Spleen (tissue), 11 donors: ENCODE measurements at regions not wholly inside any gene's neighbourhood (a gene's known extent, or its start where the extent isn't known, plus 50 kb on each side); places are given as distances from the start of the nearest gene placed in this dataset.
A peak's percentile ranks its signal among the peaks of the same experiment; 100 is the strongest.

Experiments
- DNase-seq: peaks from one replicate; pipeline ENCODE4 v3.0.0-alpha.2; 2020
- H3K27ac ChIP-seq, 8 donors: fragments of 200-600 bp; sonication (generic) in 7 of 8; 1 replicate in 4 of 8; 2 replicates in 4 of 8; pipeline versions ENCODE4 v1.5.0 to v1.8.0; 2016 to 2021; ENCODE audit warnings: inconsistent platforms in 4 of 8, mild to moderate bottlenecking in 4 of 8, moderate library complexity in 1 of 8
- H3K27me3 ChIP-seq, 7 donors: fragments of 200-600 bp; sonication (generic) in 6 of 7; replicated peaks in 1 of 7; 1 replicate in 4 of 7; 2 replicates in 3 of 7; pipeline versions ENCODE4 v1.5.0 to v1.8.0; 2016 to 2021; ENCODE audit warnings: inconsistent platforms in 3 of 7, mild to moderate bottlenecking in 1 of 7
- H3K36me3 ChIP-seq, 6 donors: fragments of 200-600 bp; sonication (generic) in 5 of 6; 1 replicate in 4 of 6; 2 replicates in 2 of 6; pipeline versions ENCODE4 v1.5.0 to v1.8.0; 2016 to 2021; ENCODE audit warnings: inconsistent platforms in 2 of 6
- H3K4me1 ChIP-seq, 6 donors: fragments of 200-600 bp; sonication (generic) in 5 of 6; 1 replicate in 3 of 6; 2 replicates in 3 of 6; pipeline versions ENCODE4 v1.5.0 to v1.8.0; 2016 to 2021; ENCODE audit warnings: inconsistent platforms in 3 of 6
- H3K4me3 ChIP-seq, 8 donors: fragments of 200-600 bp; sonication (generic) in 7 of 8; 1 replicate in 4 of 8; 2 replicates in 4 of 8; pipeline versions ENCODE4 v1.5.0 to v1.8.0; 2016 to 2021; ENCODE audit warnings: inconsistent platforms in 4 of 8, mild to moderate bottlenecking in 4 of 8, moderate library complexity in 2 of 8
- H3K9me3 ChIP-seq, 8 donors: fragments of 200-600 bp; sonication (generic) in 7 of 8; 1 replicate in 4 of 8; 2 replicates in 4 of 8; pipeline versions ENCODE4 v1.5.0 to v1.8.0; 2016 to 2021; ENCODE audit warnings: inconsistent platforms in 4 of 8
- CTCF ChIP-seq, 11 experiments: fragments of 200-600 bp in 7 of 11; fragments of 450-650 bp in 4 of 11; sonication (generic) in 4 of 11; IDR thresholded peaks in 8 of 11; conservative IDR thresholded peaks in 3 of 11; 1 replicate in 7 of 11; 2 replicates in 4 of 11; pipeline versions ENCODE4 v1.4.0 to v1.8.0; 2016 to 2021; ENCODE audit warnings: antibody characterized with exemption in 11 of 11, inconsistent platforms in 4 of 11, mild to moderate bottlenecking in 1 of 11
- POLR2A ChIP-seq, 3 donors: fragments of 450-650 bp; IDR thresholded peaks; one replicate each; pipeline ENCODE4 v1.5.1; 2017; ENCODE audit warnings: antibody characterized with exemption in 3 of 3, mild to moderate bottlenecking in 1 of 3
- POLR2AphosphoS5 ChIP-seq, 3 donors: sonication (generic); formaldehyde crosslinking; IDR thresholded peaks; one replicate each; pipeline ENCODE4 v1.5.1; 2017; ENCODE audit warnings: antibody characterized with exemption in 3 of 3
- WGBS, 5 donors: extraction: QIAGEN DNeasy Blood & Tissue Kit in 3 of 5; methylation state at CpG; one replicate each; pipeline versions ENCODE4 v1.1.5 to v1.1.7; 2013 to 2018; 5-methylcytosine and 5-hydroxymethylcytosine counted together
- intact Hi-C: fragments of 100-400 bp; cut with DNase I; formaldehyde crosslinking; loops from one replicate; pipeline ENCODE4 v1.15.0; 2023; ENCODE audit warnings: low total_unique reads
- donor health status: healthy with polysubstance abuse.
- donor health status: DM: no; HTN: no; CAD: no; lungs with moderate emphysema.
- donor health status: DM: no; HTN: no; CAD: no.
- donor health status: Bipolar disorder and iron deficiency.
- donor health status: healthy.
- donor health status: DM: no; HTN: no; CAD: no.
- donor health status: DM: yes; HTN: yes; CAD: no.

GRCh38 chr12:19572920-19573558 lies 133.7 kb downstream of the AEBP2 start:
- no peak overlapping the region for H3K27ac ChIP-seq
- WGBS, 5 donors, result 83 to 90% (median 84%) methylated on average over 15 to 16 of the region's 16 CpGs

GRCh38 chr12:19573866-19574265 lies 134.6 kb downstream of the AEBP2 start:
- Histone ChIP-seq H3K27ac (no peak overlapping the region), H3K4me3 (no peak overlapping the region), H3K36me3 (peaks cover 0 to 13% (median 0%) of the 10 kb centered on the region in 6 donors), H3K27me3 (no peaks in the 10 kb centered on the region), H3K9me3 (no peaks in the 10 kb centered on the region), H3K4me1 (peaks cover 0 to 23% (median 0%) of the 10 kb centered on the region in 6 donors)
- TF ChIP-seq POLR2A (IDR thresholded peaks at IDR 0.05) (no peak), POLR2AphosphoS5 (IDR thresholded peaks at IDR 0.05) (no peak), CTCF (IDR thresholded peaks at IDR 0.05 in 8 of 11, conservative IDR thresholded peaks at IDR 0.05 in 3 of 11) (no peak)
- WGBS, 5 donors, result 88 to 97% (median 93%) methylated on average over 5 to 11 of the region's 11 CpGs
- intact Hi-C loops, result no loop called here
- no peak for DNase-seq

More at GRCh38 chr12:19572920-19573558, 133.7 kb downstream of the AEBP2 start:
- intact Hi-C loops, result no loop called here
- Histone ChIP-seq H3K36me3 (peaks cover 0 to 6% (median 0%) of the 10 kb centered on the region in 6 donors), H3K27me3 (no peaks in the 10 kb centered on the region), H3K9me3 (no peaks in the 10 kb centered on the region), H3K4me3 (no peak overlapping the region), H3K4me1 (peaks cover 0 to 23% (median 0%) of the 10 kb centered on the region in 6 donors)
- DNase-seq, result no peak
- TF ChIP-seq POLR2AphosphoS5 (IDR thresholded peaks at IDR 0.05) (no peak), POLR2A (IDR thresholded peaks at IDR 0.05) (no peak), CTCF (IDR thresholded peaks at IDR 0.05 in 8 of 11, conservative IDR thresholded peaks at IDR 0.05 in 3 of 11) (peak in 4 of 11 experiments; percentile 17 to 46 (median 30))

- H3K9me3 ChIP-seq, result no peaks in the 10 kb centered on the region
- H3K36me3 ChIP-seq, result peaks cover 0 to 16% (median 0%) of the 10 kb centered on the region in 6 donors
- TF ChIP-seq POLR2AphosphoS5 (IDR thresholded peaks at IDR 0.05) (no peak), CTCF (IDR thresholded peaks at IDR 0.05 in 8 of 11, conservative IDR thresholded peaks at IDR 0.05 in 3 of 11) (no peak), POLR2A (IDR thresholded peaks at IDR 0.05) (no peak)
- peak overlapping the region in 2 of 8 donors; percentile 32 to 56 for H3K27ac ChIP-seq
- no peaks in the 10 kb centered on the region for H3K27me3 ChIP-seq
- peaks cover 0 to 23% (median 0%) of the 10 kb centered on the region in 6 donors for H3K4me1 ChIP-seq
- no peak for DNase-seq
- intact Hi-C loops, result no loop called here
- H3K4me3 ChIP-seq, result no peak overlapping the region
Measured at GRCh38 chr12:19574601-19575000, 135.3 kb downstream of the AEBP2 start.

GRCh38 chr12:19575337-19576243 lies 136.3 kb downstream of the AEBP2 start:
- H3K27ac ChIP-seq, result peak overlapping the region in 7 of 8 donors; percentile 20 to 56 (median 32)
- peaks cover 0 to 16% (median 0%) of the 10 kb centered on the region in 6 donors for H3K36me3 ChIP-seq
- DNase-seq, result no peak

More at GRCh38 chr12:19575337-19576243, 136.3 kb downstream of the AEBP2 start:
- H3K9me3 ChIP-seq, result peaks cover 0 to 4% (median under 1%) of the 10 kb centered on the region in 8 donors
- H3K4me3 ChIP-seq, result no peak overlapping the region
- no peaks in the 10 kb centered on the region for H3K27me3 ChIP-seq
- 38 to 48% (median 44%) methylated on average over 5 of the region's 5 CpGs for WGBS, 5 donors
- intact Hi-C loops, result no loop called here
- no peak for TF ChIP-seq POLR2A (IDR thresholded peaks at IDR 0.05)
- TF ChIP-seq CTCF (IDR thresholded peaks at IDR 0.05 in 8 of 11, conservative IDR thresholded peaks at IDR 0.05 in 3 of 11), result no peak
- TF ChIP-seq POLR2AphosphoS5 (IDR thresholded peaks at IDR 0.05), result peak in 1 of 3 donors; percentile 76
- H3K4me1 ChIP-seq, result peaks cover 0 to 23% (median 0%) of the 10 kb centered on the region in 6 donors
